OCI-LY3 (cell line): ENCODE measurements at regions not wholly inside any gene's neighbourhood (a gene's known extent, or its start where the extent isn't known, plus 50 kb on each side); places are given as distances from the start of the nearest gene placed in this dataset.

Experiments used
- H2AFZ ChIP-seq: fragments of 200-600, 300-600 bp; shearing (Covaris generic); 2 replicates; pipeline ENCODE4 v1.6.0; 2014; ENCODE audit warnings: antibody characterized with exemption, low read depth, low read length
- H3K27ac ChIP-seq: fragments of 200-600, 300-600 bp; sonication (generic); 2 replicates; pipeline ENCODE4 v1.5.1; 2014; ENCODE audit warnings: mild to moderate bottlenecking, low read length, moderate library complexity, mixed read lengths
- H3K27me3 ChIP-seq: fragments of 200-600, 300-600 bp; sonication (generic); 2 replicates; pipeline ENCODE4 v1.6.1; 2014; ENCODE audit warnings: low read depth, low read length, mixed read lengths
- H3K36me3 ChIP-seq: fragments of 200-600, 300-600 bp; sonication (generic); replicated peaks from 2 replicates; pipeline ENCODE3; 2014; ENCODE audit warnings: low read depth, low read length, mixed read lengths
- H3K4me1 ChIP-seq: fragments of 300-600, 200-600 bp; sonication (generic); 2 replicates; pipeline ENCODE4 v1.6.1; 2014; ENCODE audit warnings: low read length, mixed read lengths
- H3K4me2 ChIP-seq: fragments of 200-600, 300-600 bp; sonication (generic); 2 replicates; pipeline ENCODE4 v1.6.1; 2014; ENCODE audit warnings: low read length, mixed read lengths
- H3K4me3 ChIP-seq: fragments of 300-600, 200-600 bp; sonication (generic); 2 replicates; pipeline ENCODE4 v1.5.1; 2014; ENCODE audit warnings: antibody characterized with exemption, mild to moderate bottlenecking, low read length, moderate library complexity
- H3K79me2 ChIP-seq: fragments of 300-600, 200-600 bp; shearing (Covaris generic); 2 replicates; pipeline ENCODE4 v1.6.1; 2014; ENCODE audit warnings: mild to moderate bottlenecking, low read length, mixed read lengths
- H3K9ac ChIP-seq: fragments of 300-600, 200-600 bp; shearing (Covaris generic); 2 replicates; pipeline ENCODE4 v1.6.0; 2014; ENCODE audit warnings: mild to moderate bottlenecking, low read length, moderate library complexity
- H3K9me3 ChIP-seq: fragments of 200-600, 300-600 bp; shearing (Covaris generic); 2 replicates; pipeline ENCODE4 v1.6.1; 2014; ENCODE audit warnings: low read length, mixed read lengths; ENCODE audit not compliant: insufficient read depth
- H4K20me1 ChIP-seq: fragments of 200-600, 300-600 bp; sonication (generic); 2 replicates; pipeline ENCODE4 v1.6.1; 2016; ENCODE audit warnings: low read length, mixed read lengths; ENCODE audit not compliant: insufficient read depth
- EZH2phosphoT487 ChIP-seq: fragments of 200-600 bp; shearing (Covaris generic); IDR thresholded peaks from 2 replicates; pipeline ENCODE4 v1.6.1; 2018; ENCODE audit warnings: antibody characterized with exemption, mixed run types, low read depth
- TF ChIP-seq, protein P1 (sequence below): fragments of 200-600, 300-600 bp; sonication (generic); IDR thresholded peaks from 2 replicates; pipeline ENCODE4 v1.5.1; 2014; ENCODE audit warnings: antibody characterized with exemption, low read length, low read depth

DNA sequence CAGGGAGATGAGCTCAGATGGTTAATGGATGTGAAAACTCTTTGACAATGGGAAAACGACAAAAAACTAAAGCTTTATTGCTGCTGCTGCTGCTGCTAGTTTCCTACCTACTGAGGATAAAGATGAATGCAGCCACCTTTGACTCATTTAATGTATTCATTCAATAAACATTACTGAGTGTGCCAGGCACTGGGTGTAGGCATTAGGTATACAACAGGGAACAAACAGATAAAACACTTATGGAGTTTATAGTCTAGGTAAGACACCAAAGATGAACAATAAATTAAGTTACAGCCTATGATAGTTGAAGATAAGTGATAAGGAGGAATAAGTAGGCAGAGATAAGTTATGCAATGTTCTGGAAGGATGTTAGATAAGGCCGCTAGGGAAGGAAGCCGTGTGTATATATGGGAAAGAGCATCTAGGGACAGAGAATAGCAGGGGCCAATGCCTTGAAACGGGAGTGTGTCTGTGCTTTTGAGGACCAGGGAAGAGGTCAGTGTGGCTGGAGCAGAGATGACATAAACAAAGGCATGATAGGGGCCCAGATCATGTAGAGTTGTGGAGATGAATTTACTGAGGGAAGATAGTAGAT lies 477.6 kb downstream of the NTRK2 start:
- H3K4me2 ChIP-seq = no peak overlapping the region
- H3K4me3 ChIP-seq = no peak overlapping the region
- no peaks in the 10 kb centered on the region for H3K27me3 ChIP-seq

DNA sequence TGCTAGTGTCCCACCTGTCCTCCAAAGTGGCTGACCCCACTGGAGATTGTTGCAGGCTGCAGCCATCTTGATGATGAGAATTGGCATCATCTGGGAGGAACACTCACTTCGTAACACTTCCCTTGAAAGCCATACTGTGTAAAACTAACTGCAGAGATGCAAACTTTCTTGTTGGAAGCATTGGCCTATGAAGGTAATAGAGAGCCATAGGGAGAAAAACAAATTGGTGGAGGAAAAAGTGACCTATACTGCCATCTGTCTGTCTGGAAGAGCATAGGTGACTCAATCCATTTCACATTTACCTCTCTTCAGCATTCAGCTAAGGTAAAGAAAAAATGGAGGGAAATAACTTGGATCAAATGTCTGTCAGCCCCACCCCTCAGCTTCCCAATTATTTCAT lies 473.4 kb downstream of the NTRK2 start:
- H3K4me2 ChIP-seq = no peak overlapping the region
- no peak overlapping the region for H3K9ac ChIP-seq
- no peaks in the 10 kb centered on the region for H3K36me3 ChIP-seq
- H3K9me3 ChIP-seq = no peaks in the 10 kb centered on the region
- no peaks in the 10 kb centered on the region for H3K79me2 ChIP-seq
- no peak overlapping the region for H3K27ac ChIP-seq
- H3K4me3 ChIP-seq = no peak overlapping the region
- TF ChIP-seq, protein P1, sequence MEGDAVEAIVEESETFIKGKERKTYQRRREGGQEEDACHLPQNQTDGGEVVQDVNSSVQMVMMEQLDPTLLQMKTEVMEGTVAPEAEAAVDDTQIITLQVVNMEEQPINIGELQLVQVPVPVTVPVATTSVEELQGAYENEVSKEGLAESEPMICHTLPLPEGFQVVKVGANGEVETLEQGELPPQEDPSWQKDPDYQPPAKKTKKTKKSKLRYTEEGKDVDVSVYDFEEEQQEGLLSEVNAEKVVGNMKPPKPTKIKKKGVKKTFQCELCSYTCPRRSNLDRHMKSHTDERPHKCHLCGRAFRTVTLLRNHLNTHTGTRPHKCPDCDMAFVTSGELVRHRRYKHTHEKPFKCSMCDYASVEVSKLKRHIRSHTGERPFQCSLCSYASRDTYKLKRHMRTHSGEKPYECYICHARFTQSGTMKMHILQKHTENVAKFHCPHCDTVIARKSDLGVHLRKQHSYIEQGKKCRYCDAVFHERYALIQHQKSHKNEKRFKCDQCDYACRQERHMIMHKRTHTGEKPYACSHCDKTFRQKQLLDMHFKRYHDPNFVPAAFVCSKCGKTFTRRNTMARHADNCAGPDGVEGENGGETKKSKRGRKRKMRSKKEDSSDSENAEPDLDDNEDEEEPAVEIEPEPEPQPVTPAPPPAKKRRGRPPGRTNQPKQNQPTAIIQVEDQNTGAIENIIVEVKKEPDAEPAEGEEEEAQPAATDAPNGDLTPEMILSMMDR = peak; percentile 77
- no peak for TF ChIP-seq EZH2phosphoT487
- H3K27me3 ChIP-seq = no peaks in the 10 kb centered on the region
- no peak overlapping the region for H2AFZ ChIP-seq
- H4K20me1 ChIP-seq = no peaks in the 10 kb centered on the region
- peaks cover 23% of the 10 kb centered on the region for H3K4me1 ChIP-seq

More for the DNA sequence above, 477.6 kb downstream of the NTRK2 start:
- TF ChIP-seq, protein P1 = no peak
- no peak for TF ChIP-seq EZH2phosphoT487
- no peak overlapping the region for H3K9ac ChIP-seq
- H3K9me3 ChIP-seq = no peaks in the 10 kb centered on the region
- H4K20me1 ChIP-seq = no peaks in the 10 kb centered on the region
- no peak overlapping the region for H2AFZ ChIP-seq
- H3K36me3 ChIP-seq = no peaks in the 10 kb centered on the region
- H3K79me2 ChIP-seq = no peaks in the 10 kb centered on the region
- peaks cover 8% of the 10 kb centered on the region for H3K4me1 ChIP-seq
- H3K27ac ChIP-seq = no peak overlapping the region

DNA sequence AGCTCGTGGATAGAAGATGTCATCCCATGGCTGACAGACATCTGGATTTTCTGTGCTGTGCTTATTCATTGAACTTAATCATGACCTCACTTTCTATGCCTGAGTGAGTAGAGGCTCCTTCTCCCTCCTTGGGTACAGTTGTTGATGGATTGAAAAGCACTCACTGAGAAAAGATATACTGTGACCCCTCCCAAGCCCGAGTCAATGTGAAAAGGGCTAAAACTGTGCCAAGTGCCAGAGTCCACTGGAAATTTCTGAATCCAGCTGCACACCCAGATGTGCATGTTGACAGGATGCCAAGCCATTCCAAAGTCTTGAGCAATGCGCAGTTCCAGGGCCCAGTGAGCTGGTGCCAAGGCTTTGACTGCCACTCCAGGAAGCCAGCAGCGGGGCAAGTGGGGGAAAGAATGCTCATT lies 473.0 kb downstream of the NTRK2 start:
- no peaks in the 10 kb centered on the region for H3K27me3 ChIP-seq
- TF ChIP-seq, protein P1 = no peak
- TF ChIP-seq EZH2phosphoT487 = no peak
- peaks cover 28% of the 10 kb centered on the region for H3K4me1 ChIP-seq
- H3K27ac ChIP-seq = no peak overlapping the region
- no peak overlapping the region for H2AFZ ChIP-seq
- no peaks in the 10 kb centered on the region for H3K36me3 ChIP-seq
- H3K9me3 ChIP-seq = no peaks in the 10 kb centered on the region
- no peaks in the 10 kb centered on the region for H4K20me1 ChIP-seq
- no peak overlapping the region for H3K4me2 ChIP-seq
- H3K4me3 ChIP-seq = no peak overlapping the region
- no peaks in the 10 kb centered on the region for H3K79me2 ChIP-seq
- no peak overlapping the region for H3K9ac ChIP-seq

DNA sequence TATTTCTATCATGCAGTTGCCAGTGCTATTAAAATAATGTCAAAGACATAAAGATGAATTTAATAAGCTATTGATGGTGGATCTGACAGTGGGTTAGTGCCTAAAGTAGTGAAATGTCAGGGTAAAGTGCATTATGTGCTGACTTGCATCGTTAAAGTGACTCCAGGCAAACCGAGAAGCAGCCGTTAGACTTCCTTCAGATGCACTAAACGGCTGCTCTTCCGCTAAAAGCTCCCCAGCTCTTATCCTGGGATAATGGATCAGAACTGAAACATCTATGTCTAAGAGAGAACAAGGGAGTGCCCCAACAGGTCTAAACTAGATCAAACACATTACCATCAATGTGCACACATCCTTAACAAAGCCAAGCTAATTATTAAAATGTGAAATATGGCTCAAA lies 468.2 kb downstream of the NTRK2 start:
- peaks cover 7% of the 10 kb centered on the region; the same call in 1 of the 2 replicates for H3K9me3 ChIP-seq
- H2AFZ ChIP-seq = no peak overlapping the region
- TF ChIP-seq, protein P1 = no peak
- TF ChIP-seq EZH2phosphoT487 = no peak
- peak overlapping the region; percentile 76; the same call in 1 of the 2 replicates for H3K27ac ChIP-seq
- H3K4me1 ChIP-seq = peaks cover 43% of the 10 kb centered on the region
- H3K27me3 ChIP-seq = no peaks in the 10 kb centered on the region
- no peaks in the 10 kb centered on the region for H4K20me1 ChIP-seq
- H3K4me2 ChIP-seq = peak overlapping the region; percentile 91
- H3K79me2 ChIP-seq = no peaks in the 10 kb centered on the region
- H3K9ac ChIP-seq = 0 out of 2 replicates have a peak overlapping the region, but pooled peaks have one; percentile 30
- peak overlapping the region; percentile 61; the same call in 1 of the 2 replicates for H3K4me3 ChIP-seq
- peaks cover 3% of the 10 kb centered on the region for H3K36me3 ChIP-seq
